ENCODE measurements at regions not wholly inside any gene's neighbourhood (a gene's known extent, or its start where the extent isn't known, plus 50 kb on each side); places are given as distances from the start of the nearest gene placed in this dataset.

GRCh38 chr10:63077800-63078199, 55.3 kb upstream of the NRBF2 start:
- no peak for DNase-seq (ENCODE audit: extremely low spot score, unreplicated experiment)
- Mint-ChIP-seq H3K27me3 (peaks cover 9% of the 10 kb centered on the region), H3K36me3 (no peaks in the 10 kb centered on the region), H3K27ac (no peak overlapping the region), H3K4me3 (no peak overlapping the region), H3K9me3 (no peaks in the 10 kb centered on the region), H3K4me1 (ENCODE audit: unreplicated experiment) (no peaks in the 10 kb centered on the region)
- TF ChIP-seq CTCF (conservative IDR thresholded peaks at IDR 0.05), result no peak

GRCh38 chr10:63072951-63073350, 60.2 kb upstream of the NRBF2 start:
- Mint-ChIP-seq H3K27me3 (peaks cover 17% of the 10 kb centered on the region), H3K4me1 (ENCODE audit: unreplicated experiment) (peaks cover 3% of the 10 kb centered on the region), H3K36me3 (no peaks in the 10 kb centered on the region), H3K27ac (no peak overlapping the region), H3K9me3 (no peaks in the 10 kb centered on the region), H3K4me3 (no peak overlapping the region)
- no peak for DNase-seq (ENCODE audit: extremely low spot score, unreplicated experiment)
- TF ChIP-seq CTCF (conservative IDR thresholded peaks at IDR 0.05), result no peak

GRCh38 chr10:63071145-63071544, 62.0 kb upstream of the NRBF2 start:
- H3K27me3 Mint-ChIP-seq, result peaks cover 17% of the 10 kb centered on the region
- H3K27ac Mint-ChIP-seq, result no peak overlapping the region

GRCh38 chr10:63069318-63069717, 63.8 kb upstream of the NRBF2 start:
- H3K36me3 Mint-ChIP-seq, result no peaks in the 10 kb centered on the region
- no peak overlapping the region for H3K27ac Mint-ChIP-seq
- H3K4me3 Mint-ChIP-seq, result no peak overlapping the region
- no peaks in the 10 kb centered on the region for H3K9me3 Mint-ChIP-seq
- no peak for DNase-seq (ENCODE audit: extremely low spot score, unreplicated experiment)
- peaks cover 5% of the 10 kb centered on the region for H3K4me1 Mint-ChIP-seq (ENCODE audit: unreplicated experiment)
- TF ChIP-seq CTCF (conservative IDR thresholded peaks at IDR 0.05), result no peak
- H3K27me3 Mint-ChIP-seq, result peaks cover 18% of the 10 kb centered on the region

More at GRCh38 chr10:63071145-63071544, 62.0 kb upstream of the NRBF2 start:
- Mint-ChIP-seq H3K9me3 (no peaks in the 10 kb centered on the region), H3K4me3 (no peak overlapping the region), H3K36me3 (no peaks in the 10 kb centered on the region), H3K4me1 (ENCODE audit: unreplicated experiment) (peaks cover 5% of the 10 kb centered on the region)
- DNase-seq (ENCODE audit: extremely low spot score, unreplicated experiment), result no peak
- no peak for TF ChIP-seq CTCF (conservative IDR thresholded peaks at IDR 0.05)

GRCh38 chr10:63068246-63068645, 64.9 kb upstream of the NRBF2 start:
- no peak overlapping the region for H3K27ac Mint-ChIP-seq
- no peaks in the 10 kb centered on the region for H3K9me3 Mint-ChIP-seq
- TF ChIP-seq CTCF (conservative IDR thresholded peaks at IDR 0.05), result no peak
- peaks cover 16% of the 10 kb centered on the region for H3K27me3 Mint-ChIP-seq
- no peaks in the 10 kb centered on the region for H3K36me3 Mint-ChIP-seq
- no peak overlapping the region for H3K4me3 Mint-ChIP-seq
- no peak for DNase-seq (ENCODE audit: extremely low spot score, unreplicated experiment)
- H3K4me1 Mint-ChIP-seq (ENCODE audit: unreplicated experiment), result peaks cover 5% of the 10 kb centered on the region

GRCh38 chr10:63066606-63067005, 66.5 kb upstream of the NRBF2 start:
- H3K36me3 Mint-ChIP-seq, result no peaks in the 10 kb centered on the region
- no peak for DNase-seq (ENCODE audit: extremely low spot score, unreplicated experiment)
- peaks cover 14% of the 10 kb centered on the region for H3K27me3 Mint-ChIP-seq
- H3K4me1 Mint-ChIP-seq (ENCODE audit: unreplicated experiment), result peaks cover 5% of the 10 kb centered on the region
- TF ChIP-seq CTCF (conservative IDR thresholded peaks at IDR 0.05), result no peak
- H3K9me3 Mint-ChIP-seq, result no peaks in the 10 kb centered on the region
- no peak overlapping the region for H3K27ac Mint-ChIP-seq
- H3K4me3 Mint-ChIP-seq, result no peak overlapping the region

Measured in type B pancreatic cell (in vitro differentiated cells).